IPS-15b (cell line): ENCODE measurements at regions not wholly inside any gene's neighbourhood (a gene's known extent, or its start where the extent isn't known, plus 50 kb on each side); places are given as distances from the start of the nearest gene placed in this dataset.
"Not testable (repeated sequence)": the region's sequence is repeated elsewhere in the genome, so short reads cannot be mapped to it uniquely, and the experiment has no call there.

Source experiments
- H3K27me3 ChIP-seq: one replicate; pipeline ENCODE4 v1.6.1; 2013; ENCODE audit warnings: low read length; ENCODE audit not compliant: control insufficient read depth, insufficient read depth
- H3K36me3 ChIP-seq: one replicate; pipeline ENCODE4 v1.6.1; 2013; ENCODE audit warnings: low read length; ENCODE audit not compliant: control insufficient read depth, insufficient read depth
- H3K4me1 ChIP-seq: one replicate; pipeline ENCODE4 v1.6.1; 2013; ENCODE audit warnings: mild to moderate bottlenecking, low read length; ENCODE audit not compliant: control insufficient read depth, insufficient read depth
- H3K4me3 ChIP-seq: one replicate; pipeline ENCODE4 v1.5.1; 2013; ENCODE audit warnings: low read depth, low read length
- H3K9ac ChIP-seq: one replicate; pipeline ENCODE4 v1.6.1; 2013; ENCODE audit warnings: low read depth, mild to moderate bottlenecking, low read length
- H3K9me3 ChIP-seq: one replicate; pipeline ENCODE4 v1.6.1; 2013; ENCODE audit warnings: mild to moderate bottlenecking, low read length; ENCODE audit not compliant: control insufficient read depth, insufficient read depth

DNA sequence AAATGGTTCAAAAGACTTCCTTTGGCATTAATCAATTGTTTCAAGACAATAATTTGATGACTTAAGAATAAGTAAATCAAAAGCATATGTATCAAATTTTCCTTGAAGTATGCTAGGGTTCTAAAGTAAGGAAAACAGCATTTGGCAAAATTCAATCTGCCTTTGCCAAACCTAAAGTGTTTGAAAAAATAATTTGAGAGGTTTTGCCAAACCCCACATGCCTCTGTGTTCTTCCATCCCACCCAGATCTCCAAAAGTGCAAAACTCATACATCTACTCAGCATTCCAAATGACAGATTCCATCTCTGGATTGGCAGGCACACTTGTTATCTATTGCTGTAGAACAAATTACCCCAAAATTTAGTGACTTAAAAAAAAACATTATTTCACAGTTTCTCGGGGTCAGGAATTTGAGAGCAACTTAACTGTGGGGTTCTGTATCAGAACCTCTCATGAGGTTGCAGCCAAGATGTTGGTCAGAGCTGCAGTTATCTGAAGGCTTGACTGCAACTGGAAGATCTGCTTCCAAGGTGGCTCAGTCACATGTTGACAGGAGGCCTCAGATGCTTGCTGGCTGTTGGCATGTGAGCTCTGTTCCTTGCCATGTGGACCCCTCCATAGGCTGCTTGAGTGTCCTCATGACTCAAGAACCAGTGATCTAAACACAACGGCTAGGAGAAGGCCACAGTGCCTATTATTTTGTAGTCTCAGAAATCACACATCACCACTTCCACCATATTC, 100.6 kb upstream of the ARHGAP42 start:
- Histone ChIP-seq H3K4me3 (no peak overlapping the region), H3K9ac (no peak overlapping the region), H3K4me1 (no peaks in the 10 kb centered on the region)

GRCh38 chr11:100592619-100593260, 94.3 kb upstream of the ARHGAP42 start:
- Histone ChIP-seq H3K9ac (no peak overlapping the region), H3K9me3 (no peaks in the 10 kb centered on the region)

More for the DNA sequence above, 100.6 kb upstream of the ARHGAP42 start:
- no peaks in the 10 kb centered on the region for H3K36me3 ChIP-seq
- no peaks in the 10 kb centered on the region for H3K27me3 ChIP-seq
- no peaks in the 10 kb centered on the region for H3K9me3 ChIP-seq

GRCh38 chr11:100593291-100593690, 93.8 kb upstream of the ARHGAP42 start:
- Histone ChIP-seq H3K4me3 (no peak overlapping the region), H3K27me3 (no peaks in the 10 kb centered on the region), H3K9ac (no peak overlapping the region), H3K4me1 (no peaks in the 10 kb centered on the region), H3K9me3 (no peaks in the 10 kb centered on the region), H3K36me3 (no peaks in the 10 kb centered on the region)

More at GRCh38 chr11:100592619-100593260, 94.3 kb upstream of the ARHGAP42 start:
- Histone ChIP-seq H3K27me3 (no peaks in the 10 kb centered on the region), H3K36me3 (no peaks in the 10 kb centered on the region), H3K4me3 (no peak overlapping the region), H3K4me1 (no peaks in the 10 kb centered on the region)

DNA sequence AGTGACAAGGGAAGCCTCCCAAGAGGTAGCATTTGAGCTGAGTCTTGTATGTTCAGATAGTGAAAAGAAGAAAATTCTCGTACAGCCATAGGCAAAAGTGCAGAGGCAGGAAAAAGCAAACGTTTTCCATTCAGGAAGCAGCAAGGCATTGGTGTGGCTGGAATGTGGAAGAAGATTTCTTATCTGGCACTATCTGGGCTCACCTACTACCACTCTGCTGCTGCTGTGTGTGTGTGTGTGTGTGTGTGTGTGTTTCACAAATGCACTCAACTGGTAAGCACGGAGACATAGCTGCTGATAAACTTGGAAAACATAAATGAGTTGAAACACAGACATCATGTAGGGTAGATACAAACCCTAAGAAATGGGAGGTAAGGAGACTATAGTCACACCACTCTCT, 92.8 kb upstream of the ARHGAP42 start:
- no peak overlapping the region for H3K4me3 ChIP-seq
- no peaks in the 10 kb centered on the region for H3K9me3 ChIP-seq
- no peaks in the 10 kb centered on the region for H3K36me3 ChIP-seq
- no peak overlapping the region for H3K9ac ChIP-seq
- H3K4me1 ChIP-seq: no peaks in the 10 kb centered on the region
- H3K27me3 ChIP-seq: no peaks in the 10 kb centered on the region

GRCh38 chr11:100600941-100601340, 86.1 kb upstream of the ARHGAP42 start:
- Histone ChIP-seq H3K9ac (no peak overlapping the region), H3K4me1 (no peaks in the 10 kb centered on the region), H3K27me3 (no peaks in the 10 kb centered on the region), H3K4me3 (no peak overlapping the region), H3K9me3 (no peaks in the 10 kb centered on the region), H3K36me3 (no peaks in the 10 kb centered on the region)

GRCh38 chr11:100602716-100603115, 84.4 kb upstream of the ARHGAP42 start:
- Histone ChIP-seq H3K9ac (no peak overlapping the region), H3K9me3 (no peaks in the 10 kb centered on the region), H3K27me3 (no peaks in the 10 kb centered on the region), H3K36me3 (no peaks in the 10 kb centered on the region), H3K4me1 (no peaks in the 10 kb centered on the region), H3K4me3 (no peak overlapping the region)

DNA sequence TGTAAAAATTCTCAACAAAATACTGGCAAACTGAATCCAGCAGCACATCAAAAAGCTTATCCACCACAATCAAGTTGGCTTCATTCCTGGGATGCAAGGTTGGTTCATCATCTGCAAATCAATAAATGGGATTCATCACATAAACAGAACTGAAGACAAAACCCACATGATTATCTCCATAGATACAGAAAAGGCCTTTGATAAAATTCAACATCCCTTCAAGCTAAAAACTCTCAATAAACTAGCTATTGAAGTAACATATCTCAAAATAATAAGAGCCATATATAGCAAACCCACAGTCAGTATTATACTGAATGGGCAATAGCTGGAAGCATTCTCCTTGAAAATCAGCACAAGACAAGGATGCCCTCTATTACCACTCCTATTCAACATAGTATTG, 79.3 kb upstream of the ARHGAP42 start:
- not testable (repeated sequence) for H3K4me3 ChIP-seq, H3K27me3 ChIP-seq, H3K36me3 ChIP-seq

GRCh38 chr11:100612766-100613165, 74.3 kb upstream of the ARHGAP42 start:
- H3K27me3 ChIP-seq: no peaks in the 10 kb centered on the region
- H3K9ac ChIP-seq: no peak overlapping the region
- no peaks in the 10 kb centered on the region for H3K36me3 ChIP-seq
- no peak overlapping the region for H3K4me3 ChIP-seq
- H3K9me3 ChIP-seq: no peaks in the 10 kb centered on the region
- H3K4me1 ChIP-seq: no peaks in the 10 kb centered on the region

More for the DNA sequence above, 79.3 kb upstream of the ARHGAP42 start:
- H3K9ac ChIP-seq, H3K4me1 ChIP-seq, H3K9me3 ChIP-seq: not testable (repeated sequence)

- peaks cover 20% of the 10 kb centered on the region for H3K9me3 ChIP-seq
- no peaks in the 10 kb centered on the region for H3K27me3 ChIP-seq
- H3K4me3 ChIP-seq: no peak overlapping the region
- no peak overlapping the region for H3K9ac ChIP-seq
- H3K4me1 ChIP-seq: no peaks in the 10 kb centered on the region
- no peaks in the 10 kb centered on the region for H3K36me3 ChIP-seq
Measured at GRCh38 chr11:100618914-100619313, 68.2 kb upstream of the ARHGAP42 start.

- H3K9ac ChIP-seq: no peak overlapping the region
- no peaks in the 10 kb centered on the region for H3K27me3 ChIP-seq
- H3K36me3 ChIP-seq: no peaks in the 10 kb centered on the region
- H3K9me3 ChIP-seq: peaks cover 20% of the 10 kb centered on the region
- no peaks in the 10 kb centered on the region for H3K4me1 ChIP-seq
- no peak overlapping the region for H3K4me3 ChIP-seq
Measured at GRCh38 chr11:100619484-100619883, 67.6 kb upstream of the ARHGAP42 start.

GRCh38 chr11:100622404-100622803, 64.7 kb upstream of the ARHGAP42 start:
- H3K4me1 ChIP-seq: no peaks in the 10 kb centered on the region
- H3K27me3 ChIP-seq: no peaks in the 10 kb centered on the region
- no peak overlapping the region for H3K9ac ChIP-seq
- H3K9me3 ChIP-seq: peaks cover 20% of the 10 kb centered on the region
- no peak overlapping the region for H3K4me3 ChIP-seq
- no peaks in the 10 kb centered on the region for H3K36me3 ChIP-seq

DNA sequence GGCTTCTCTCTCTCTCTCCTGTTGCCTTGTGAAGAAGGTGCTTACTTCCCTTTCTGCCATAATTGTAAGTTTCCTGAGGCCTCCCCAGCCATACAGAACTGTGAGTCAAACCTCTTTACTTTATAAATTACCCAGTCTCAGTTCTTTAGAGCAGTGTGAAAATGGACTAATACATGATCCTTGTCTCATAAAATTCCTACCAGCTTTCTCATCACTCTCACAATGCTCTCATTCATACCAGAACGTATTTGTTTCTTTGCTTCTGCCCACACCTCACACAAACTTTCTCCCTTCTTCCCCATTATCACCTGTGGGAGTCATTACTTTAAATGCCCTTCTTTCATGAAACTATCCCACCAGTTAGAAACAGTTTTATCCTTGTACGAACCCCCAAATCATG, 62.7 kb upstream of the ARHGAP42 start:
- H3K4me3 ChIP-seq: no peak overlapping the region
- H3K4me1 ChIP-seq: no peaks in the 10 kb centered on the region
- peaks cover 20% of the 10 kb centered on the region for H3K9me3 ChIP-seq
- no peak overlapping the region for H3K9ac ChIP-seq
- H3K27me3 ChIP-seq: no peaks in the 10 kb centered on the region
- H3K36me3 ChIP-seq: no peaks in the 10 kb centered on the region
